ENCODE measurements at regions not wholly inside any gene's neighbourhood (a gene's known extent, or its start where the extent isn't known, plus 50 kb on each side); places are given as distances from the start of the nearest gene placed in this dataset.
"Not testable (repeated sequence)": the region's sequence is repeated elsewhere in the genome, so short reads cannot be mapped to it uniquely, and the experiment has no call there.

DNA sequence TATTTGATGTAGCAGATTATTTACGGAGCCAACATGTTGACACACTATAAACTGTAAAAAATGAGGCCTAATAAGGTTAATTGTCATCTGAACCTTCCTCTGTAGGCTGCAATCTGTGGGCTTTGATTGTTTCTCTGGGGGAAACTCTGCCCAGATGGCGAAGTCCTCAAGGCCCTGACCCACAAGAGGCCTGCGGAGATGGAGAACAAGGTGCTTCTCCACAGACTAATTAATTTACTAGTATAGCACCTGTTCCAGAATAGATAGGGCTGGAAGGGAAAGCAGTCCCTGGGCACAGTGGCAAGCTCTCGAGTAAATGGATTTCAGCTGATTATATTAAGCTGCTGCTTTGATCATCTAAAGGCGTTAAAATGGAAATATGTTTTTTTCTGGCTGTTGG lies 338.8 kb upstream of the DNAJC19 start:
- Mint-ChIP-seq H3K36me3 (ENCODE audit: low read depth) (peaks cover 7% of the 10 kb centered on the region), H3K9me3 (peaks cover 11% of the 10 kb centered on the region), H3K4me1 (peaks cover 59% of the 10 kb centered on the region), H3K27ac (no peak overlapping the region), H3K4me3 (no peak overlapping the region), H3K27me3 (ENCODE audit: low read depth, poor library complexity) (peaks cover 28% of the 10 kb centered on the region)
- no peak for DNase-seq
- TF ChIP-seq, protein P1, sequence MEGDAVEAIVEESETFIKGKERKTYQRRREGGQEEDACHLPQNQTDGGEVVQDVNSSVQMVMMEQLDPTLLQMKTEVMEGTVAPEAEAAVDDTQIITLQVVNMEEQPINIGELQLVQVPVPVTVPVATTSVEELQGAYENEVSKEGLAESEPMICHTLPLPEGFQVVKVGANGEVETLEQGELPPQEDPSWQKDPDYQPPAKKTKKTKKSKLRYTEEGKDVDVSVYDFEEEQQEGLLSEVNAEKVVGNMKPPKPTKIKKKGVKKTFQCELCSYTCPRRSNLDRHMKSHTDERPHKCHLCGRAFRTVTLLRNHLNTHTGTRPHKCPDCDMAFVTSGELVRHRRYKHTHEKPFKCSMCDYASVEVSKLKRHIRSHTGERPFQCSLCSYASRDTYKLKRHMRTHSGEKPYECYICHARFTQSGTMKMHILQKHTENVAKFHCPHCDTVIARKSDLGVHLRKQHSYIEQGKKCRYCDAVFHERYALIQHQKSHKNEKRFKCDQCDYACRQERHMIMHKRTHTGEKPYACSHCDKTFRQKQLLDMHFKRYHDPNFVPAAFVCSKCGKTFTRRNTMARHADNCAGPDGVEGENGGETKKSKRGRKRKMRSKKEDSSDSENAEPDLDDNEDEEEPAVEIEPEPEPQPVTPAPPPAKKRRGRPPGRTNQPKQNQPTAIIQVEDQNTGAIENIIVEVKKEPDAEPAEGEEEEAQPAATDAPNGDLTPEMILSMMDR (IDR thresholded peaks at IDR 0.05), result no peak

- Mint-ChIP-seq H3K9me3 (peaks cover 19% of the 10 kb centered on the region), H3K4me3 (peak overlapping the region; percentile 27), H3K27me3 (ENCODE audit: low read depth, poor library complexity) (peaks cover 22% of the 10 kb centered on the region), H3K27ac (peak overlapping the region; percentile 23), H3K36me3 (ENCODE audit: low read depth) (peaks cover 14% of the 10 kb centered on the region), H3K4me1 (peaks cover 59% of the 10 kb centered on the region)
- DNase-seq, result peak; percentile 6
- TF ChIP-seq, protein P1 (IDR thresholded peaks at IDR 0.05), result no peak
These were observed 337.8 kb upstream of the DNAJC19 start for GRCh38 chr3:181327349-181327748.

DNA sequence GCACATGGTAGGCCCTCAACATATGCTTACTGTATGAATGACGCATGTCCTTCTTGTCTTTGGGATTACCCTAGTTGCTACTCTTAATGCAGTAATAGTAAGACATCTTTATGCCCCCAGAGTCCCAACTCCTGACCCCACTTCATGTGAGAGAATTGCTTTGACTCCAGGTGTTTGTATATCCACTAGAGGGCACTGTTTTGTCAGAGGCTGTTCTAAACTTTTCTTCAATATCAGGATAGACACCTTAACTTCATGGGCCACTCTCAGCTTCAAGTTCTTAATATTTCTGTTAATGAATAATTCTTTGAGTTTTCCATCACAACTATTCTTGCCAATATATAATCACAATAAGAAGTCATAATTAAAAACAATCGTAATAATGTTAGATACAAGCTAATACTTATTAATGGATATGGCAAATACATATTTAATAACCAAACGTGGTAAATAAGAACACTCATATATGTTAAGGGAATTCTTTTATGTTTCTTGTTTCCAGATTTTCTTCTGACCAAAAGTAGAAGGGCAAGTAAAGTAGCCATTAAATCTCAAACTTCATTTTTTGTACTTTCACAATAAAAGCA lies 337.2 kb upstream of the DNAJC19 start:
- H3K27ac Mint-ChIP-seq, result no peak overlapping the region
- peaks cover 20% of the 10 kb centered on the region for H3K36me3 Mint-ChIP-seq (ENCODE audit: low read depth)
- H3K9me3 Mint-ChIP-seq, result peaks cover 26% of the 10 kb centered on the region
- H3K4me3 Mint-ChIP-seq, result no peak overlapping the region
- peaks cover 59% of the 10 kb centered on the region for H3K4me1 Mint-ChIP-seq
- TF ChIP-seq, protein P1 (IDR thresholded peaks at IDR 0.05), result peak; percentile 82
- peaks cover 18% of the 10 kb centered on the region for H3K27me3 Mint-ChIP-seq (ENCODE audit: low read depth, poor library complexity)
- DNase-seq, result peak; percentile 10

DNA sequence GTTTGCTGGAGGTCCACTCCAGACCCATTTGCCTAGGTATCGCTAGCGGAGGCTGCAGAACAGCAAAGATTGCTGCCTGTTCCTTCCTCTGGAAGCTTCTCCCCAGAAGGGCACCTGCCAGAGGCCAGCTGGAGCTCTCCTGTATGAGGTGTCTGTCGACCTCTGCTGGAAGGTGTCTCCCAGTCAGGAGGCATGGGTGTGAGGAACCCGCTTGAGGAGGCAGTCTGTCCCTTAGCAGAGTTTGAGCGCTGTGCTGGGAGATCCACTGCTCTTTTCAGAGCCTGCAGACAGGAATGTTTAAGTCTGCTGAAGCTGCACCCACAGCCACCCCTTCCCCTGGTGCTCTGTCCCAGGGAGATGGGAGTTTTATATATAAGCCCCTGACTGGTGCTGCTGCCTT lies 335.0 kb upstream of the DNAJC19 start:
- Mint-ChIP-seq H3K9me3 (peaks cover 47% of the 10 kb centered on the region), H3K27me3 (ENCODE audit: low read depth, poor library complexity) (peaks cover 15% of the 10 kb centered on the region), H3K36me3 (ENCODE audit: low read depth) (peaks cover 29% of the 10 kb centered on the region), H3K4me1 (peaks cover 37% of the 10 kb centered on the region)
- not testable (repeated sequence) for DNase-seq, H3K27ac Mint-ChIP-seq, H3K4me3 Mint-ChIP-seq

- DNase-seq, result no peak
- Mint-ChIP-seq H3K27me3 (ENCODE audit: low read depth, poor library complexity) (peaks cover 14% of the 10 kb centered on the region), H3K27ac (no peak overlapping the region), H3K36me3 (ENCODE audit: low read depth) (peaks cover 22% of the 10 kb centered on the region), H3K4me3 (no peak overlapping the region), H3K9me3 (peaks cover 38% of the 10 kb centered on the region), H3K4me1 (peaks cover 21% of the 10 kb centered on the region)
- TF ChIP-seq, protein P1 (IDR thresholded peaks at IDR 0.05), result no peak
These were observed 328.8 kb upstream of the DNAJC19 start for GRCh38 chr3:181318321-181318720.

- no peak for DNase-seq
- Mint-ChIP-seq H3K27ac (no peak overlapping the region), H3K9me3 (peaks cover 31% of the 10 kb centered on the region), H3K36me3 (ENCODE audit: low read depth) (peaks cover 17% of the 10 kb centered on the region), H3K4me3 (no peak overlapping the region), H3K27me3 (ENCODE audit: low read depth, poor library complexity) (peaks cover 14% of the 10 kb centered on the region), H3K4me1 (peaks cover 29% of the 10 kb centered on the region)
- TF ChIP-seq, protein P1 (IDR thresholded peaks at IDR 0.05), result no peak
These were observed 328.0 kb upstream of the DNAJC19 start for GRCh38 chr3:181317508-181317907.
